ENCODE measurements at regions not wholly inside any gene's neighbourhood (a gene's known extent, or its start where the extent isn't known, plus 50 kb on each side); places are given as distances from the start of the nearest gene placed in this dataset.

GRCh38 chr7:145655666-145656065, 460.9 kb upstream of the CNTNAP2 start:
- Histone ChIP-seq H3K36me3 (no peaks in the 10 kb centered on the region), H3K27ac (no peak overlapping the region), H3K9me3 (peaks cover 0 to 21% (median 0%) of the 10 kb centered on the region in 8 donors), H3K27me3 (replicated peaks in 1 of 7) (no peaks in the 10 kb centered on the region), H3K4me3 (no peak overlapping the region), H3K4me1 (no peaks in the 10 kb centered on the region)
- intact Hi-C loops (cut with DNase I; ENCODE audit: low total_unique reads), result no loop called here
- no peak for DNase-seq
- no peak for TF ChIP-seq POLR2A (IDR thresholded peaks at IDR 0.05)
- no peak for TF ChIP-seq POLR2AphosphoS5 (IDR thresholded peaks at IDR 0.05)
- no peak for TF ChIP-seq CTCF (IDR thresholded peaks at IDR 0.05 in 8 of 11, conservative IDR thresholded peaks at IDR 0.05 in 3 of 11)
- WGBS, 5 donors, result 89 to 100% (median 91%) methylated on average over 1 of the region's 1 CpG

- Histone ChIP-seq H3K36me3 (no peaks in the 10 kb centered on the region), H3K27me3 (replicated peaks in 1 of 7) (no peaks in the 10 kb centered on the region), H3K4me3 (no peak overlapping the region), H3K27ac (no peak overlapping the region), H3K4me1 (no peaks in the 10 kb centered on the region), H3K9me3 (peaks cover 0 to 25% (median 2%) of the 10 kb centered on the region in 8 donors)
- intact Hi-C loops (cut with DNase I; ENCODE audit: low total_unique reads), result no loop called here
- TF ChIP-seq CTCF (IDR thresholded peaks at IDR 0.05 in 8 of 11, conservative IDR thresholded peaks at IDR 0.05 in 3 of 11), result no peak
- no peak for TF ChIP-seq POLR2AphosphoS5 (IDR thresholded peaks at IDR 0.05)
- TF ChIP-seq POLR2A (IDR thresholded peaks at IDR 0.05), result no peak
- WGBS, 5 donors, result 83 to 96% (median 88%) methylated on average over 5 to 6 of the region's 6 CpGs
- DNase-seq, result no peak
Observed at GRCh38 chr7:145645135-145645515, 471.5 kb upstream of the CNTNAP2 start.

- H3K27ac ChIP-seq, result no peak overlapping the region
- peaks cover 0 to 30% (median 2%) of the 10 kb centered on the region in 8 donors for H3K9me3 ChIP-seq
- DNase-seq, result no peak
- 71 to 87% (median 79%) methylated on average over 8 to 9 of the region's 9 CpGs for WGBS, 5 donors
- no peaks in the 10 kb centered on the region for H3K27me3 ChIP-seq (replicated peaks in 1 of 7)
- no peaks in the 10 kb centered on the region for H3K4me1 ChIP-seq
- TF ChIP-seq POLR2A (IDR thresholded peaks at IDR 0.05) (no peak), POLR2AphosphoS5 (IDR thresholded peaks at IDR 0.05) (no peak), CTCF (IDR thresholded peaks at IDR 0.05 in 8 of 11, conservative IDR thresholded peaks at IDR 0.05 in 3 of 11) (no peak)
- no peak overlapping the region for H3K4me3 ChIP-seq
- no peaks in the 10 kb centered on the region for H3K36me3 ChIP-seq
- intact Hi-C loops (cut with DNase I; ENCODE audit: low total_unique reads), result no loop called here
Observed at GRCh38 chr7:145644426-145645134, 472.0 kb upstream of the CNTNAP2 start.

GRCh38 chr7:145643981-145644380, 472.6 kb upstream of the CNTNAP2 start:
- DNase-seq, result no peak
- Histone ChIP-seq H3K4me1 (no peaks in the 10 kb centered on the region), H3K27me3 (replicated peaks in 1 of 7) (no peaks in the 10 kb centered on the region), H3K9me3 (peaks cover 0 to 36% (median 5%) of the 10 kb centered on the region in 8 donors), H3K27ac (no peak overlapping the region), H3K4me3 (no peak overlapping the region), H3K36me3 (no peaks in the 10 kb centered on the region)
- intact Hi-C loops (cut with DNase I; ENCODE audit: low total_unique reads), result no loop called here
- TF ChIP-seq POLR2A (IDR thresholded peaks at IDR 0.05) (no peak), POLR2AphosphoS5 (IDR thresholded peaks at IDR 0.05) (no peak), CTCF (IDR thresholded peaks at IDR 0.05 in 8 of 11, conservative IDR thresholded peaks at IDR 0.05 in 3 of 11) (no peak)
- 69 to 81% (median 72%) methylated on average over 3 of the region's 3 CpGs for WGBS, 5 donors
